GM12892 (cell line): ENCODE measurements at regions not wholly inside any gene's neighbourhood (a gene's known extent, or its start where the extent isn't known, plus 50 kb on each side); places are given as distances from the start of the nearest gene placed in this dataset.

Experiments used
- POLR2A ChIP-seq: IDR thresholded peaks from 2 replicates; pipeline ENCODE4 v1.6.1; 2011; ENCODE audit warnings: low read depth, low read length, control low read depth
- POLR2AphosphoS5 ChIP-seq: IDR thresholded peaks from 2 replicates; pipeline ENCODE4 v1.6.1; 2011; ENCODE audit warnings: low read depth, low read length, control low read depth
- TAF1 ChIP-seq: IDR thresholded peaks from 2 replicates; pipeline ENCODE4 v1.6.1; 2011; ENCODE audit warnings: low read depth, mild to moderate bottlenecking, control low read depth, low read length, borderline replicate concordance

DNA sequence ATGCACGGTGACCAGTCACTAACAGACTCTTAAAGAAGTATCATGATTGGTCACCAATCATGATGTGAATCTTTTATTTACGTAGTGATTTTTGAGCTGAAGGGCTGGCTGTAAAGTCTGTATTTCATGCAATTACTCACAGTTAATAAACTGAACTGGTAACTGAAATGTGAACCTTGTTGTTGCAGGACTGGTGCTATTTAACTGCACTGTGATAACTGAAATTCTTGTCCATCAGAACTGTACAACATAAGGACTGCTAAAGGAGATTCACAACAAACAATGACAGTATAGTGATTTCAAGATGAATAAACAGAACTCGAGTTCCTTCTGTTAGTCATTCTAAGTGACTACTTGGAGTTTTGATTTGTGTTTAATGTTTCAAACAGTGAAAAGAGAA lies 316.6 kb downstream of the TPBG start:
- TF ChIP-seq POLR2A (no peak), POLR2AphosphoS5 (no peak), TAF1 (no peak)
